Head of caudate nucleus (tissue), 42 donors: ENCODE measurements at regions not wholly inside any gene's neighbourhood (a gene's known extent, or its start where the extent isn't known, plus 50 kb on each side); places are given as distances from the start of the nearest gene placed in this dataset.

ENCODE experiments used
- DNase-seq, 42 donors: peaks; one replicate each; pipeline versions ENCODE4 v3.0.0 to v3.0.0-alpha.2; 2020 to 2021; ENCODE audit warnings: mixed read lengths in 7 of 42
- intact Hi-C: fragments of 100-400 bp; cut with DNase I; formaldehyde crosslinking; loops from one replicate; pipeline ENCODE4 v1.15.0; 2022

- DNase-seq = no peak
- intact Hi-C loops = no loop called here
Measured at GRCh38 chr1:208923946-208924720, 659.4 kb upstream of the CAMK1G start.

- intact Hi-C loops = no loop called here
- DNase-seq = no peak
Measured at GRCh38 chr1:208924928-208925327, 658.6 kb upstream of the CAMK1G start.

- no peak for DNase-seq
- intact Hi-C loops = no loop called here
Measured at GRCh38 chr1:208928349-208929010, 655.0 kb upstream of the CAMK1G start.

GRCh38 chr1:208929575-208929974 is 653.9 kb upstream of the CAMK1G start:
- no peak for DNase-seq
- intact Hi-C loops = no loop called here

- DNase-seq = no peak
- intact Hi-C loops = no loop called here
Measured at GRCh38 chr1:208931936-208932335, 651.6 kb upstream of the CAMK1G start.

- DNase-seq = no peak
- intact Hi-C loops = no loop called here
Measured at GRCh38 chr1:208933984-208934525, 649.5 kb upstream of the CAMK1G start.

- intact Hi-C loops = loop anchor here (5.0 kb wide), 1 partner anchor 38 kb away; no protein-coding TSS in a partner anchor
- no peak for DNase-seq
Measured at GRCh38 chr1:208934933-208935332, 648.6 kb upstream of the CAMK1G start.

- intact Hi-C loops = loop anchor here (5.0 kb wide), 1 partner anchor 38 kb away; no protein-coding TSS in a partner anchor
- no peak for DNase-seq
Measured at GRCh38 chr1:208935517-208936187, 647.9 kb upstream of the CAMK1G start.

GRCh38 chr1:208939537-208940085 is 643.9 kb upstream of the CAMK1G start:
- no peak for DNase-seq
- intact Hi-C loops = loop anchor here (5.0 kb wide), 1 partner anchor 42 kb away; no protein-coding TSS in a partner anchor

GRCh38 chr1:208942394-208943130 is 641.0 kb upstream of the CAMK1G start:
- intact Hi-C loops = no loop called here
- no peak for DNase-seq

- intact Hi-C loops = no loop called here
- no peak for DNase-seq
Measured at GRCh38 chr1:208943291-208943690, 640.2 kb upstream of the CAMK1G start.

- DNase-seq = no peak
- intact Hi-C loops = no loop called here
Measured at GRCh38 chr1:208944981-208945451, 638.5 kb upstream of the CAMK1G start.

- intact Hi-C loops = no loop called here
Measured at GRCh38 chr1:208950206-208950605, 633.3 kb upstream of the CAMK1G start.

GRCh38 chr1:208951026-208951525 is 632.4 kb upstream of the CAMK1G start:
- DNase-seq = no peak
- intact Hi-C loops = no loop called here

More at GRCh38 chr1:208950206-208950605, 633.3 kb upstream of the CAMK1G start:
- DNase-seq = no peak

GRCh38 chr1:208951908-208952307 is 631.6 kb upstream of the CAMK1G start:
- no peak for DNase-seq
- intact Hi-C loops = no loop called here

GRCh38 chr1:208962867-208963266 is 620.6 kb upstream of the CAMK1G start:
- DNase-seq = no peak
- intact Hi-C loops = no loop called here

- intact Hi-C loops = no loop called here
- no peak for DNase-seq
Measured at GRCh38 chr1:208965351-208965750, 618.2 kb upstream of the CAMK1G start.

- DNase-seq = no peak
- intact Hi-C loops = no loop called here
Measured at GRCh38 chr1:208967334-208967733, 616.2 kb upstream of the CAMK1G start.
